Kidney (tissue), 13 donors: ENCODE measurements at regions not wholly inside any gene's neighbourhood (a gene's known extent, or its start where the extent isn't known, plus 50 kb on each side); places are given as distances from the start of the nearest gene placed in this dataset.

Source experiments
- DNase-seq, 5 donors: peaks; one replicate each; pipeline ENCODE4 v3.0.0-alpha.2; 2013 to 2020
- FAIRE-seq: peaks from 2 replicates; lab custom pipeline; 2012; peaks lifted over from hg19 to GRCh38; lab: Jason Lieb, UNC
- H3K27ac ChIP-seq, 2 donors: one replicate each; pipeline ENCODE4 v1.7.0; 2013; ENCODE audit warnings: low read depth in 2 of 2, low read length in 2 of 2, inconsistent platforms in 1 of 2
- H3K27me3 ChIP-seq: one replicate; pipeline ENCODE4 v1.7.1; 2013; ENCODE audit warnings: low read length, inconsistent platforms; ENCODE audit not compliant: control insufficient read depth, insufficient read depth
- H3K36me3 ChIP-seq, 3 donors: one replicate each; pipeline versions ENCODE4 v1.7.0 to v1.7.1; 2013; ENCODE audit warnings: low read length in 3 of 3, control low read depth in 1 of 3, inconsistent platforms in 1 of 3; ENCODE audit not compliant: insufficient read depth in 3 of 3, control insufficient read depth in 2 of 3
- H3K4me1 ChIP-seq, 3 donors: one replicate each; pipeline versions ENCODE4 v1.7.0 to v1.7.1; 2013; ENCODE audit warnings: low read length in 3 of 3, inconsistent platforms in 1 of 3, low read depth in 1 of 3; ENCODE audit not compliant: control insufficient read depth in 2 of 3, insufficient read depth in 2 of 3
- H3K4me3 ChIP-seq, 3 donors: one replicate each; pipeline versions ENCODE4 v1.7.0 to v1.8.1; 2013; ENCODE audit warnings: low read length in 3 of 3, control low read depth in 1 of 3, inconsistent platforms in 1 of 3
- H3K9ac ChIP-seq, 3 donors: one replicate each; pipeline versions ENCODE4 v1.7.0 to v1.7.1; 2013; ENCODE audit warnings: low read length in 3 of 3, control low read depth in 1 of 3, inconsistent platforms in 1 of 3
- H3K9me3 ChIP-seq, 3 donors: one replicate each; pipeline versions ENCODE4 v1.7.0 to v1.7.1; 2013; ENCODE audit warnings: low read length in 3 of 3, control low read depth in 1 of 3, inconsistent platforms in 1 of 3; ENCODE audit not compliant: control insufficient read depth in 2 of 3, insufficient read depth in 1 of 3
- intact Hi-C: fragments of 100-400 bp; cut with DNase I; formaldehyde crosslinking; loops from one replicate; pipeline ENCODE4 v1.11.1; 2022
- TF ChIP-seq, protein P1 (sequence below): IDR thresholded peaks from 3 replicates; pipeline ENCODE4 v1.5.1; 2012; ENCODE audit warnings: mild to moderate bottlenecking, moderate library complexity, borderline replicate concordance; ENCODE audit not compliant: insufficient read depth; ENCODE audit errors: extremely low read depth
- donor health status: control.
- donor health status: control.
- donor health status: control.
- donor health status: control.
- donor health status: control.
- donor health status: DM: yes; HTN: yes; CAD: no.
- donor health status: Normal renal cell carcinoma (clear cell type).

DNA sequence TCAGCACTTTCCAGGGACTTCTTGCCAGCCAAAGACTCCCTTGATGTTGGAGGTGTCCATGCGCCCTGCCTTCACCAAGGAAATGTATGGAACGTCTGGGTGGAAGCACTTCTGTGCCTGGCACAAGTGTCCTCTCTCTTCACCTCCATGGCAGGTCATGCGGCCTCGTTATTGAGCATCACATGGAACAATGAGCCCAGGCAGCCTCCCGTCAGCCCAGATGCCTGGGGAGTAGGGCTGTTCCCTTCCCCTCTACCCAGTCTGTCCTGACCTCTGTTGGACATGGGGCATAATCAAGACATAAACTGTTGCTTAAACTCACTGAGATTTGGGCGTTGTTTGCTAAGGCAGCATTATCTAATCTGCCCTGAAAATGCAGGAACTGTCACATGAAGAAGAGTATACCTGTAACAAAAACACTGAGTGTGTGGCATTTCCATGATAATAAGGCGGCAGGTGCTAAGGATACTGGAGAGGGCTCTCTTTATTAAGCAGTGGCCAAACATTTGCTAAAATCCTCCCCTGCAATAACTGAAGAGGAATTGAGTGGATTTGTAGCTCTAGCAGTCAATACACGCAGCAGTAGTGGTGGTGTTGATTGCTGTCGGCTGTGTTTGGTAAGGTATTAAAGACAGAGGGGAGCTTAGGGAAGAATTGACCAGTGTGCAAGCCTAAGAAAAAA is 338.2 kb upstream of the ATP10A start:
- intact Hi-C loops: no loop called here
- TF ChIP-seq, protein P1, sequence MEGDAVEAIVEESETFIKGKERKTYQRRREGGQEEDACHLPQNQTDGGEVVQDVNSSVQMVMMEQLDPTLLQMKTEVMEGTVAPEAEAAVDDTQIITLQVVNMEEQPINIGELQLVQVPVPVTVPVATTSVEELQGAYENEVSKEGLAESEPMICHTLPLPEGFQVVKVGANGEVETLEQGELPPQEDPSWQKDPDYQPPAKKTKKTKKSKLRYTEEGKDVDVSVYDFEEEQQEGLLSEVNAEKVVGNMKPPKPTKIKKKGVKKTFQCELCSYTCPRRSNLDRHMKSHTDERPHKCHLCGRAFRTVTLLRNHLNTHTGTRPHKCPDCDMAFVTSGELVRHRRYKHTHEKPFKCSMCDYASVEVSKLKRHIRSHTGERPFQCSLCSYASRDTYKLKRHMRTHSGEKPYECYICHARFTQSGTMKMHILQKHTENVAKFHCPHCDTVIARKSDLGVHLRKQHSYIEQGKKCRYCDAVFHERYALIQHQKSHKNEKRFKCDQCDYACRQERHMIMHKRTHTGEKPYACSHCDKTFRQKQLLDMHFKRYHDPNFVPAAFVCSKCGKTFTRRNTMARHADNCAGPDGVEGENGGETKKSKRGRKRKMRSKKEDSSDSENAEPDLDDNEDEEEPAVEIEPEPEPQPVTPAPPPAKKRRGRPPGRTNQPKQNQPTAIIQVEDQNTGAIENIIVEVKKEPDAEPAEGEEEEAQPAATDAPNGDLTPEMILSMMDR: no peak

DNA sequence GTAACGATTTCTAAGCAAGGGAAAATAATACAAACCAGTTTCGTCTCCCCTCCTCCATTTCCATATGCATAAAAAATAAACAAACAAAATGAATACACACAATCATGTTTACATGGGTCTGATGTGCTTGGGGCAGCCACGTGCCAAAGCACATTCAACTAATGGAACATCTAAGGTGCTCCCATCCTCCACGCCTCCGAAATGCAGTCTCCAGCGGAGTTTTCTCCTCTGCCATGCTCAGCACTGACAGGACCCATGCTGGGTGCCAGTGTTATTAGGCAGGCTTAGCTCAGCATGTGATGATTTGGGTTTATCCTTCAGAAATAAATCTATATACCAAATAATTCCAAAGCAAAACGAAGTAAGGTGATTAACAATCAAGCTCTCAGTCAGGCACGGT is 337.3 kb upstream of the ATP10A start:
- DNase-seq (no peak), FAIRE-seq (no peak)
- Histone ChIP-seq H3K9ac (no peak overlapping the region), H3K4me1 (no peaks in the 10 kb centered on the region), H3K9me3 (no peaks in the 10 kb centered on the region), H3K27ac (no peak overlapping the region), H3K4me3 (no peak overlapping the region), H3K36me3 (no peaks in the 10 kb centered on the region), H3K27me3 (no peaks in the 10 kb centered on the region)
- TF ChIP-seq, protein P1: no peak
- intact Hi-C loops: no loop called here

More for the DNA sequence above, 338.2 kb upstream of the ATP10A start:
- Histone ChIP-seq H3K27ac (no peak overlapping the region), H3K9me3 (no peaks in the 10 kb centered on the region), H3K4me1 (no peaks in the 10 kb centered on the region), H3K4me3 (no peak overlapping the region), H3K36me3 (no peaks in the 10 kb centered on the region), H3K9ac (no peak overlapping the region), H3K27me3 (no peaks in the 10 kb centered on the region)
- FAIRE-seq (no peak), DNase-seq (no peak)

DNA sequence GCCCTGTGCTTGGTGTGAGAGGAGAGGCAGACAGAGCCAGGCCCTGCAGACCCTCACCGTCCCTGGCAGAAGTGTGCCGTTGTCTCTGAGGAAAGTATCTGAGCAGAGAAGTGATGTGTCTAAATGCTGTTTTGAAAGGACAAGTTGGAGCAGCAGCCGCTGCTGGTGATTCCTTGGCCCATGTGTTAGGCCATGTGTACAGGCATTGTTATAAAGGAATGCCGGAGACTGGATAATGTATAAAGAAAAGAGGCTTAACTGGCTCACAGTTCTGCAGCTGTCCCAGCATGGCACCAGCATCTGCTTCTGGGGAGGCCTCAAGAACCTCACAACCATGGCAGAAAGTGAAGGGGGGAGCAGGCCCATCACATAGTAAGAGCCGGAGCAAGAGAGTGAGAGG is 334.6 kb upstream of the ATP10A start:
- FAIRE-seq (no peak), DNase-seq (no peak)
- H3K9ac ChIP-seq: no peak overlapping the region
- H3K9me3 ChIP-seq: no peaks in the 10 kb centered on the region
- no peak overlapping the region for H3K4me3 ChIP-seq
- H3K4me1 ChIP-seq: no peaks in the 10 kb centered on the region
- H3K27me3 ChIP-seq: no peaks in the 10 kb centered on the region
- no peaks in the 10 kb centered on the region for H3K36me3 ChIP-seq
- intact Hi-C loops: no loop called here
- H3K27ac ChIP-seq: no peak overlapping the region
- TF ChIP-seq, protein P1: no peak

DNA sequence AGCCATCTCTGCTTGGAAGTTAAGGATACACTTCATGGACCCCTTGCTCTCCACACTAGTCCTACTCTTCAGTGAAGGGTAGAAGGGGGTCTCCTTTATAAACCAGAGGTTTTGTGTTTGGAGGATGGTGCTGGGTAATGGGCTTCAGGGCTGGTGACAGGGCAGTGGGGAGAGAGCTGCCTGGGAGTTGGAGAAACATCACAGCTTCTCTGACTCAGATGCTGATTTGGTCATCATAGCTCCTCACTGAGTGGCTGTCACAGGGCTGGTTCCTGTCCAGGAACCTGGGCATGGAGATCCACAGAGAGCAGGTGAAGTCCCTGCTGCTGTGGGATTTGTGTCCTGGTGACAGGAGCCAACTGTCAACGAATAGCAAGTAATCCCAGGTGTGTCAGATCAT is 333.9 kb upstream of the ATP10A start:
- Histone ChIP-seq H3K36me3 (no peaks in the 10 kb centered on the region), H3K4me3 (no peak overlapping the region), H3K9me3 (no peaks in the 10 kb centered on the region), H3K9ac (no peak overlapping the region), H3K27me3 (no peaks in the 10 kb centered on the region), H3K27ac (no peak overlapping the region), H3K4me1 (no peaks in the 10 kb centered on the region)
- FAIRE-seq (no peak), DNase-seq (no peak)
- intact Hi-C loops: no loop called here
- TF ChIP-seq, protein P1: no peak
